ENCODE measurements at regions not wholly inside any gene's neighbourhood (a gene's known extent, or its start where the extent isn't known, plus 50 kb on each side); places are given as distances from the start of the nearest gene placed in this dataset.

GRCh38 chr2:180555391-180555965 is 424.9 kb upstream of the UBE2E3 start:
- TF ChIP-seq, protein P1, sequence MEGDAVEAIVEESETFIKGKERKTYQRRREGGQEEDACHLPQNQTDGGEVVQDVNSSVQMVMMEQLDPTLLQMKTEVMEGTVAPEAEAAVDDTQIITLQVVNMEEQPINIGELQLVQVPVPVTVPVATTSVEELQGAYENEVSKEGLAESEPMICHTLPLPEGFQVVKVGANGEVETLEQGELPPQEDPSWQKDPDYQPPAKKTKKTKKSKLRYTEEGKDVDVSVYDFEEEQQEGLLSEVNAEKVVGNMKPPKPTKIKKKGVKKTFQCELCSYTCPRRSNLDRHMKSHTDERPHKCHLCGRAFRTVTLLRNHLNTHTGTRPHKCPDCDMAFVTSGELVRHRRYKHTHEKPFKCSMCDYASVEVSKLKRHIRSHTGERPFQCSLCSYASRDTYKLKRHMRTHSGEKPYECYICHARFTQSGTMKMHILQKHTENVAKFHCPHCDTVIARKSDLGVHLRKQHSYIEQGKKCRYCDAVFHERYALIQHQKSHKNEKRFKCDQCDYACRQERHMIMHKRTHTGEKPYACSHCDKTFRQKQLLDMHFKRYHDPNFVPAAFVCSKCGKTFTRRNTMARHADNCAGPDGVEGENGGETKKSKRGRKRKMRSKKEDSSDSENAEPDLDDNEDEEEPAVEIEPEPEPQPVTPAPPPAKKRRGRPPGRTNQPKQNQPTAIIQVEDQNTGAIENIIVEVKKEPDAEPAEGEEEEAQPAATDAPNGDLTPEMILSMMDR (IDR thresholded peaks at IDR 0.05): no peak
- no peak for TF ChIP-seq ZFX (IDR thresholded peaks at IDR 0.05; ENCODE audit: borderline replicate concordance)

Data from 22Rv1 (cell line).